8988T (cell line): ENCODE measurements at regions not wholly inside any gene's neighbourhood (a gene's known extent, or its start where the extent isn't known, plus 50 kb on each side); places are given as distances from the start of the nearest gene placed in this dataset.
"Not testable (repeated sequence)": the region's sequence is repeated elsewhere in the genome, so short reads cannot be mapped to it uniquely, and the experiment has no call there.

Experiments
- DNase-seq: peaks from one replicate; pipeline ENCODE4 v3.0.0; 2011

- no peak for DNase-seq
Observed at GRCh38 chr4:164116286-164116685, 621.8 kb downstream of the TMA16 start.

- DNase-seq = no peak
Observed at GRCh38 chr4:164134388-164134787, 619.5 kb upstream of the SMIM31 start.

- DNase-seq = no peak
Observed at GRCh38 chr4:164136180-164136616, 617.7 kb upstream of the SMIM31 start.

GRCh38 chr4:164138521-164138920 is 615.4 kb upstream of the SMIM31 start:
- DNase-seq = no peak

GRCh38 chr4:164139291-164139690 is 614.6 kb upstream of the SMIM31 start:
- no peak for DNase-seq

GRCh38 chr4:164141755-164142375 is 612.1 kb upstream of the SMIM31 start:
- DNase-seq = not testable (repeated sequence)

GRCh38 chr4:164154416-164154815 is 599.5 kb upstream of the SMIM31 start:
- no peak for DNase-seq

GRCh38 chr4:164169591-164169990 is 584.3 kb upstream of the SMIM31 start:
- no peak for DNase-seq

- DNase-seq = no peak
Observed at GRCh38 chr4:164177153-164177552, 576.8 kb upstream of the SMIM31 start.

- DNase-seq = no peak
Observed at GRCh38 chr4:164177753-164178152, 576.2 kb upstream of the SMIM31 start.

- no peak for DNase-seq
Observed at GRCh38 chr4:164188236-164188635, 565.7 kb upstream of the SMIM31 start.

GRCh38 chr4:164192844-164193243 is 561.1 kb upstream of the SMIM31 start:
- no peak for DNase-seq

- no peak for DNase-seq
Observed at GRCh38 chr4:164193676-164194075, 560.3 kb upstream of the SMIM31 start.

GRCh38 chr4:164197556-164197955 is 556.4 kb upstream of the SMIM31 start:
- no peak for DNase-seq

GRCh38 chr4:164203476-164203875 is 550.5 kb upstream of the SMIM31 start:
- DNase-seq = no peak

GRCh38 chr4:164204434-164204833 is 549.5 kb upstream of the SMIM31 start:
- no peak for DNase-seq

- DNase-seq = no peak
Observed at GRCh38 chr4:164207460-164207859, 546.5 kb upstream of the SMIM31 start.

- DNase-seq = no peak
Observed at GRCh38 chr4:164210377-164210776, 543.6 kb upstream of the SMIM31 start.

- DNase-seq = no peak
Observed at GRCh38 chr4:164212134-164212533, 541.8 kb upstream of the SMIM31 start.

GRCh38 chr4:164212714-164213113 is 541.2 kb upstream of the SMIM31 start:
- DNase-seq = no peak

- no peak for DNase-seq
Observed at GRCh38 chr4:164215113-164215741, 538.7 kb upstream of the SMIM31 start.

GRCh38 chr4:164221631-164222030 is 532.3 kb upstream of the SMIM31 start:
- DNase-seq = no peak

- no peak for DNase-seq
Observed at GRCh38 chr4:164224871-164225270, 529.1 kb upstream of the SMIM31 start.

GRCh38 chr4:164229255-164229654 is 524.7 kb upstream of the SMIM31 start:
- DNase-seq = no peak

GRCh38 chr4:164239433-164239832 is 514.5 kb upstream of the SMIM31 start:
- no peak for DNase-seq
